Loucy (cell line): ENCODE measurements at regions not wholly inside any gene's neighbourhood (a gene's known extent, or its start where the extent isn't known, plus 50 kb on each side); places are given as distances from the start of the nearest gene placed in this dataset.

Experiments
- CTCF ChIP-seq: fragments of 200-600 bp; sonication (generic); conservative IDR thresholded peaks from 2 replicates; pipeline ENCODE4 v1.5.1; 2014; ENCODE audit warnings: mild to moderate bottlenecking, antibody characterized with exemption, low read length
- EZH2phosphoT487 ChIP-seq: fragments of 200-600 bp; IDR thresholded peaks from 2 replicates; pipeline ENCODE4 v1.6.1; 2018; ENCODE audit warnings: antibody characterized with exemption, mild to moderate bottlenecking, moderate library complexity, borderline replicate concordance

GRCh38 chr5:89309268-89309667 is 426.3 kb upstream of the MEF2C start:
- TF ChIP-seq CTCF (no peak), EZH2phosphoT487 (no peak)
